Fibroblast of the aortic adventitia (primary cell): ENCODE measurements at regions not wholly inside any gene's neighbourhood (a gene's known extent, or its start where the extent isn't known, plus 50 kb on each side); places are given as distances from the start of the nearest gene placed in this dataset.

Experiments used
- DNase-seq: peaks from one replicate; pipeline ENCODE4 v3.0.0-alpha.2; 2010; ENCODE audit warnings: low read depth
- H3K4me3 ChIP-seq: 2 replicates; pipeline ENCODE4 v1.5.1; 2011; ENCODE audit warnings: low read depth, mild to moderate bottlenecking, control low read depth, low read length, moderate library complexity
- CTCF ChIP-seq: IDR thresholded peaks from 2 replicates; pipeline ENCODE4 v1.5.1; 2011; ENCODE audit warnings: mild to moderate bottlenecking, low read length, control low read depth, inconsistent platforms; ENCODE audit not compliant: insufficient read depth

- TF ChIP-seq CTCF, result no peak
- no peak for DNase-seq
- H3K4me3 ChIP-seq, result no peak overlapping the region
Observed at GRCh38 chr1:81585371-81585770, 215.4 kb upstream of the ADGRL2 start.

- no peak for TF ChIP-seq CTCF
- no peak for DNase-seq
- no peak overlapping the region for H3K4me3 ChIP-seq
Observed at GRCh38 chr1:81584398-81584797, 216.3 kb upstream of the ADGRL2 start.

GRCh38 chr1:81583878-81584277 lies 216.9 kb upstream of the ADGRL2 start:
- TF ChIP-seq CTCF, result no peak
- DNase-seq, result no peak
- no peak overlapping the region for H3K4me3 ChIP-seq

- TF ChIP-seq CTCF, result no peak
- no peak overlapping the region for H3K4me3 ChIP-seq
- DNase-seq, result no peak
Observed at GRCh38 chr1:81582467-81582986, 218.2 kb upstream of the ADGRL2 start.

- DNase-seq, result no peak
- H3K4me3 ChIP-seq, result no peak overlapping the region
- TF ChIP-seq CTCF, result no peak
Observed at GRCh38 chr1:81578867-81579266, 221.9 kb upstream of the ADGRL2 start.

- no peak overlapping the region for H3K4me3 ChIP-seq
- no peak for DNase-seq
- no peak for TF ChIP-seq CTCF
Observed at GRCh38 chr1:81577004-81577697, 223.6 kb upstream of the ADGRL2 start.

- DNase-seq, result no peak
- TF ChIP-seq CTCF, result no peak
- no peak overlapping the region for H3K4me3 ChIP-seq
Observed at GRCh38 chr1:81574408-81574807, 226.3 kb upstream of the ADGRL2 start.
